ENCODE measurements at regions not wholly inside any gene's neighbourhood (a gene's known extent, or its start where the extent isn't known, plus 50 kb on each side); places are given as distances from the start of the nearest gene placed in this dataset.

- H3K36me3 Mint-ChIP-seq (ENCODE audit: unreplicated experiment), result no peaks in the 10 kb centered on the region
- DNase-seq, result no peak
- H3K27ac Mint-ChIP-seq (ENCODE audit: unreplicated experiment), result no peak overlapping the region
- H3K4me1 Mint-ChIP-seq (ENCODE audit: low read depth, unreplicated experiment), result no peaks in the 10 kb centered on the region
- H3K9me3 Mint-ChIP-seq (ENCODE audit: unreplicated experiment), result no peaks in the 10 kb centered on the region
- no peaks in the 10 kb centered on the region for H3K27me3 Mint-ChIP-seq (ENCODE audit: unreplicated experiment)
- H3K4me3 Mint-ChIP-seq (ENCODE audit: unreplicated experiment), result no peak overlapping the region
- TF ChIP-seq CTCF (IDR thresholded peaks at IDR 0.05; ENCODE audit: partially characterized antibody, unreplicated experiment), result no peak
Observed at GRCh38 chr9:28396058-28396457, 822.8 kb upstream of the C9orf72 start.

DNA sequence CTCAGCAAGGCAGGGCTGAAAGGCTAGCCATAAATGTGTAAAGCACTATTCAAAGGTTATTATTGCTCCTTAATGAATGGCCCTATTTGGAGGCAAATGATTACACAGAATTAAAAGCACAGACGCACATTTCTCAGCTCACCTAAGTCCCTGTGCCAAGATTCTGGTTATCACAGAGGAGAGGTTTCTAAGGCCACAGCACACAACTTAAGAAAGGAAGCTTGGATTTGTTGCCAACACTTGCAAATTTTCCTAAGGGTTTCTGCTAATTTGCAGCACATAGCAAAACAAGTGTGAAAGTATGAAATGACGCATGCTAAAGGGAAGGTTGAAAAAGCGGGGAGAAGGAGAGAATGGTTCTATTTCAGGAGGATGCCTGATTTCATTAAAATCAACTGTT, 834.1 kb upstream of the C9orf72 start:
- no peak for TF ChIP-seq CTCF (IDR thresholded peaks at IDR 0.05; ENCODE audit: partially characterized antibody, unreplicated experiment)
- no peak for DNase-seq
- Mint-ChIP-seq H3K27ac (ENCODE audit: unreplicated experiment) (no peak overlapping the region), H3K9me3 (ENCODE audit: unreplicated experiment) (no peaks in the 10 kb centered on the region), H3K27me3 (ENCODE audit: unreplicated experiment) (no peaks in the 10 kb centered on the region), H3K36me3 (ENCODE audit: unreplicated experiment) (no peaks in the 10 kb centered on the region), H3K4me1 (ENCODE audit: low read depth, unreplicated experiment) (no peaks in the 10 kb centered on the region), H3K4me3 (ENCODE audit: unreplicated experiment) (no peak overlapping the region)

- Mint-ChIP-seq H3K27ac (ENCODE audit: unreplicated experiment) (no peak overlapping the region), H3K27me3 (ENCODE audit: unreplicated experiment) (no peaks in the 10 kb centered on the region), H3K9me3 (ENCODE audit: unreplicated experiment) (no peaks in the 10 kb centered on the region), H3K4me3 (ENCODE audit: unreplicated experiment) (no peak overlapping the region), H3K36me3 (ENCODE audit: unreplicated experiment) (no peaks in the 10 kb centered on the region), H3K4me1 (ENCODE audit: low read depth, unreplicated experiment) (no peaks in the 10 kb centered on the region)
- DNase-seq, result no peak
- TF ChIP-seq CTCF (IDR thresholded peaks at IDR 0.05; ENCODE audit: partially characterized antibody, unreplicated experiment), result no peak
Observed at GRCh38 chr9:28409919-28410318, 836.6 kb upstream of the C9orf72 start.

- Mint-ChIP-seq H3K36me3 (ENCODE audit: unreplicated experiment) (no peaks in the 10 kb centered on the region), H3K27me3 (ENCODE audit: unreplicated experiment) (no peaks in the 10 kb centered on the region), H3K9me3 (ENCODE audit: unreplicated experiment) (no peaks in the 10 kb centered on the region), H3K4me3 (ENCODE audit: unreplicated experiment) (no peak overlapping the region), H3K27ac (ENCODE audit: unreplicated experiment) (no peak overlapping the region), H3K4me1 (ENCODE audit: low read depth, unreplicated experiment) (no peaks in the 10 kb centered on the region)
- no peak for DNase-seq
- TF ChIP-seq CTCF (IDR thresholded peaks at IDR 0.05; ENCODE audit: partially characterized antibody, unreplicated experiment), result no peak
Observed at GRCh38 chr9:28410411-28410810, 837.1 kb upstream of the C9orf72 start.

DNA sequence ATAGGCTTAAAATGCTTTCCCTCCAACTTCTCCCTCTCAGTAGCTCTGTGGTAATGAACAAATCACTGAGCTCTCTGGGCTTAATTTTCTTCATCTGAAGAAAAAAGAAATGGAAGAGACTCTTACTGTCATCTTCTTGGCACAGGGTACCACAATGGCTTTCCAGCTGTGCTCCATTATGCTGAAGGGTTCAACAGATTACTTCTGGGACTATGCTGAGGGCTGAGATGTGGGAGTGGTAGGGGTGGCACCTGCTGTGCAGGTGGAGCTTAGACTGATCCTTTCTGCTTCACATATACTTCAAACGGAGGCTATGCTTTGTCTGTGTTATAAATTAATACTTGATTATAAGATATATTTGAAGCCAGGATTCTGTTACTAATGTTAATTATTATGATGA, 840.2 kb upstream of the C9orf72 start:
- no peaks in the 10 kb centered on the region for H3K36me3 Mint-ChIP-seq (ENCODE audit: unreplicated experiment)
- H3K27ac Mint-ChIP-seq (ENCODE audit: unreplicated experiment), result no peak overlapping the region
- H3K9me3 Mint-ChIP-seq (ENCODE audit: unreplicated experiment), result no peaks in the 10 kb centered on the region
- no peak for TF ChIP-seq CTCF (IDR thresholded peaks at IDR 0.05; ENCODE audit: partially characterized antibody, unreplicated experiment)
- DNase-seq, result no peak
- no peak overlapping the region for H3K4me3 Mint-ChIP-seq (ENCODE audit: unreplicated experiment)
- H3K27me3 Mint-ChIP-seq (ENCODE audit: unreplicated experiment), result no peaks in the 10 kb centered on the region
- no peaks in the 10 kb centered on the region for H3K4me1 Mint-ChIP-seq (ENCODE audit: low read depth, unreplicated experiment)
